ENCODE measurements at regions not wholly inside any gene's neighbourhood (a gene's known extent, or its start where the extent isn't known, plus 50 kb on each side); places are given as distances from the start of the nearest gene placed in this dataset.

DNA sequence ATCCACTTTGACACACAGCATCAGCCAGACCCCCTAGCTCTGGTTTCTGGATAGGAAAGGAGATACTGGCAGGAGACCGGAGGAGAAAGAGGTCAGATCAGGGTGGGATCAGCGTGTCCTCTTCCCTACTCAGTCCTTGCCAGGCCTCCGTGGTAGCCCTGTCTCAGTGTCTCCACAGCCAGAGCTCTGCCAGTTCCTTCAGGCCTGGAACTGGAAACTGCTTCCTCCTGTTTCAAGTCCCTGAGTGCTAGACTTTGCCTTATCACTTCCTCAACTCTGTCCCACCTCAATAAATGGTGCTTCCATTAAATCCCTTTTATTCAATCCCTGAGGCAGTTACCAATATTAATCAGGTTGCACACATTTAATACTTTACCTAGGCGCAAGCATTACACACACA, 96.8 kb upstream of the LY86 start:
- no peak for TF ChIP-seq POLR2A (IDR thresholded peaks at IDR 0.05)
- TF ChIP-seq CTCF (IDR thresholded peaks at IDR 0.05) = no peak
